Panc1 (cell line): ENCODE measurements at regions not wholly inside any gene's neighbourhood (a gene's known extent, or its start where the extent isn't known, plus 50 kb on each side); places are given as distances from the start of the nearest gene placed in this dataset.

Experiments used
- ATAC-seq: fragments of 200-7000 bp; cut with Tn5 transposase; 2 replicates; pipeline ENCODE4 v1.9.1; 2020; ENCODE audit warnings: mild to moderate bottlenecking, moderate library complexity
- BruUV-seq: library from RNA; stranded (reverse); fragments of 400-500 nt; replicated peaks from 2 replicates; lab custom pipeline; 2021; lab: Mats Ljungman, UMichigan
- CTCF ChIA-PET: fragments of 300-600 bp; sonication (Branson Sonifier 250); formaldehyde crosslinking; loops from one replicate; lab custom pipeline; 2022; ENCODE audit warnings: antibody characterized with exemption; lab: Charles Lee
- POLR2A ChIA-PET: fragments of 300-600 bp; sonication (Branson Sonifier 250); formaldehyde crosslinking; loops from one replicate; lab custom pipeline; 2022; ENCODE audit warnings: antibody characterized with exemption; lab: Charles Lee
- DNase-seq: peaks from one replicate; pipeline ENCODE4 v3.0.0-alpha.2; 2010; ENCODE audit warnings: low read depth, low spot score
- H3K27ac ChIP-seq: 2 replicates; pipeline ENCODE4 v1.5.1; 2011; ENCODE audit warnings: mild to moderate bottlenecking, low read length, inconsistent platforms
- H3K27me3 ChIP-seq: fragments of 200-500 bp; sonication (Bioruptor generic); 2 replicates; pipeline ENCODE4 v1.6.0; 2014; ENCODE audit warnings: low read length, inconsistent platforms; ENCODE audit not compliant: control insufficient read depth, insufficient read depth
- H3K36me3 ChIP-seq: fragments of 200-500 bp; sonication (Bioruptor generic); 2 replicates; pipeline ENCODE4 v1.5.1; 2014; ENCODE audit warnings: inconsistent platforms, mild to moderate bottlenecking, low read length, moderate library complexity; ENCODE audit not compliant: control insufficient read depth, insufficient read depth
- H3K4me1 ChIP-seq: 2 replicates; pipeline ENCODE4 v1.5.1; 2011; ENCODE audit warnings: inconsistent platforms, mild to moderate bottlenecking, low read length, moderate library complexity; ENCODE audit not compliant: control insufficient read depth, insufficient read depth
- H3K4me3 ChIP-seq, 2 experiments: 2 replicates each; pipeline ENCODE4 v1.5.1; 2011 to 2012; ENCODE audit warnings: low read depth in 2 of 2, low read length in 2 of 2, mild to moderate bottlenecking in 2 of 2, inconsistent platforms in 1 of 2, moderate library complexity in 1 of 2
- H3K9me3 ChIP-seq: fragments of 200-500 bp; sonication (Bioruptor generic); 2 replicates; pipeline ENCODE4 v1.5.1; 2014; ENCODE audit warnings: low read depth, mild to moderate bottlenecking, inconsistent platforms, low read length, moderate library complexity; ENCODE audit not compliant: control insufficient read depth, insufficient read depth
- POLR2AphosphoS5 ChIP-seq: IDR thresholded peaks from 2 replicates; pipeline ENCODE4 v1.6.1; 2012; ENCODE audit warnings: mild to moderate bottlenecking, low read depth, low read length, moderate library complexity
- SIN3A ChIP-seq: IDR thresholded peaks from 2 replicates; pipeline ENCODE4 v1.6.1; 2012; ENCODE audit warnings: low read depth, mild to moderate bottlenecking, low read length, moderate library complexity, borderline replicate concordance; ENCODE audit not compliant: insufficient read depth
- TCF7L2 ChIP-seq: IDR thresholded peaks from 2 replicates; pipeline ENCODE4 v1.6.1; 2011; ENCODE audit warnings: mild to moderate bottlenecking, low read depth, low read length, inconsistent platforms
- in situ Hi-C: cut with HindIII; loops from 2 replicates; pipeline ENCODE4 v1.10.0; 2016; ENCODE audit warnings: low sequenced_read_pairs, low pct_unique_long_range_greater_than_20kb
- intact Hi-C: fragments of 100-400 bp; cut with micrococcal nuclease; formaldehyde crosslinking; loops from one replicate; pipeline ENCODE4 v1.10.0; 2022; ENCODE audit not compliant: unreplicated experiment
- TF ChIP-seq, protein P1 (sequence below): fragments of 450-650 bp; IDR thresholded peaks from 2 replicates; pipeline ENCODE4 v1.5.1; 2017; ENCODE audit warnings: mild to moderate bottlenecking
- TF ChIP-seq, protein P2 (sequence below), 2 experiments: IDR thresholded peaks; 2 replicates each; pipeline ENCODE4 v1.6.1; 2011 to 2012; ENCODE audit warnings: low read depth in 2 of 2, control low read depth in 1 of 2, low read length in 1 of 2, mild to moderate bottlenecking in 1 of 2, moderate library complexity in 1 of 2; ENCODE audit not compliant: insufficient read depth in 1 of 2

DNA sequence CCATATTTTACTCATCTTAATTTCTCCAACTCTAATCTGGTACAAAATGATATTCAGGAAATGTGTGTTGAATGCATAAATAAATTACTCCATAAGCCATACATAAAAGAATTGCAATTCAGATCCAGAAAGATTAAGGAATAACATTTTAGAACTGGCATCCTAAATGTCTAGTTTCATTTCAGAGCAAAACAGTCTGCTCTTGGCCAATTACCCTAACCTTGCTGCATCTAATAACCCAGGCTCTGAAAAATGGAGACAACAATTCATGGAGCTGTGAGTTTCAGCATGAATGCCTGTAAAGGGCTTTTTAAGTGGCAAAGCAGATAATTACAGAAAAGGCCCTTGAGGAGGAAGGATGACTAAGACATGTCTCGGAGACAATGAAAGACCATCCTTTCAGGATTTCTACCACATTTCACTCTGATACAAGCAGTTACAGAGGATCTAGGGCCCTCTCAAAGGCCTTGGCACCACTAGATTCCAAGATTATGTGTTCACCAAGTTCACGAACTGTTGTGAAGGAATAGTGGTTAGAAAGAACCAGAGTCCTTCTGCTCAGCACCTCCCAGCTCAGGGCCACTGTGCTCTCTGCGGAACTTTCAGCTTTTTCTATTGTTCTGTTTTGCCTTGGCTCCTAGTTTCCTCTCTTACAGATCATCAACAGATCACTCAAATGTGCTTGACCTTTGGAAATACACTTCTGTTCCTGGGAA lies 157.6 kb upstream of the BLID start:
- intact Hi-C loops: no loop called here
- ATAC-seq (no peak), DNase-seq (no peak)
- H3K9me3 ChIP-seq: no peaks in the 10 kb centered on the region
- TF ChIP-seq POLR2AphosphoS5: no peak
- TF ChIP-seq, protein P1, sequence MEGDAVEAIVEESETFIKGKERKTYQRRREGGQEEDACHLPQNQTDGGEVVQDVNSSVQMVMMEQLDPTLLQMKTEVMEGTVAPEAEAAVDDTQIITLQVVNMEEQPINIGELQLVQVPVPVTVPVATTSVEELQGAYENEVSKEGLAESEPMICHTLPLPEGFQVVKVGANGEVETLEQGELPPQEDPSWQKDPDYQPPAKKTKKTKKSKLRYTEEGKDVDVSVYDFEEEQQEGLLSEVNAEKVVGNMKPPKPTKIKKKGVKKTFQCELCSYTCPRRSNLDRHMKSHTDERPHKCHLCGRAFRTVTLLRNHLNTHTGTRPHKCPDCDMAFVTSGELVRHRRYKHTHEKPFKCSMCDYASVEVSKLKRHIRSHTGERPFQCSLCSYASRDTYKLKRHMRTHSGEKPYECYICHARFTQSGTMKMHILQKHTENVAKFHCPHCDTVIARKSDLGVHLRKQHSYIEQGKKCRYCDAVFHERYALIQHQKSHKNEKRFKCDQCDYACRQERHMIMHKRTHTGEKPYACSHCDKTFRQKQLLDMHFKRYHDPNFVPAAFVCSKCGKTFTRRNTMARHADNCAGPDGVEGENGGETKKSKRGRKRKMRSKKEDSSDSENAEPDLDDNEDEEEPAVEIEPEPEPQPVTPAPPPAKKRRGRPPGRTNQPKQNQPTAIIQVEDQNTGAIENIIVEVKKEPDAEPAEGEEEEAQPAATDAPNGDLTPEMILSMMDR: no peak
- TF ChIP-seq TCF7L2: no peak
- TF ChIP-seq, protein P2, sequence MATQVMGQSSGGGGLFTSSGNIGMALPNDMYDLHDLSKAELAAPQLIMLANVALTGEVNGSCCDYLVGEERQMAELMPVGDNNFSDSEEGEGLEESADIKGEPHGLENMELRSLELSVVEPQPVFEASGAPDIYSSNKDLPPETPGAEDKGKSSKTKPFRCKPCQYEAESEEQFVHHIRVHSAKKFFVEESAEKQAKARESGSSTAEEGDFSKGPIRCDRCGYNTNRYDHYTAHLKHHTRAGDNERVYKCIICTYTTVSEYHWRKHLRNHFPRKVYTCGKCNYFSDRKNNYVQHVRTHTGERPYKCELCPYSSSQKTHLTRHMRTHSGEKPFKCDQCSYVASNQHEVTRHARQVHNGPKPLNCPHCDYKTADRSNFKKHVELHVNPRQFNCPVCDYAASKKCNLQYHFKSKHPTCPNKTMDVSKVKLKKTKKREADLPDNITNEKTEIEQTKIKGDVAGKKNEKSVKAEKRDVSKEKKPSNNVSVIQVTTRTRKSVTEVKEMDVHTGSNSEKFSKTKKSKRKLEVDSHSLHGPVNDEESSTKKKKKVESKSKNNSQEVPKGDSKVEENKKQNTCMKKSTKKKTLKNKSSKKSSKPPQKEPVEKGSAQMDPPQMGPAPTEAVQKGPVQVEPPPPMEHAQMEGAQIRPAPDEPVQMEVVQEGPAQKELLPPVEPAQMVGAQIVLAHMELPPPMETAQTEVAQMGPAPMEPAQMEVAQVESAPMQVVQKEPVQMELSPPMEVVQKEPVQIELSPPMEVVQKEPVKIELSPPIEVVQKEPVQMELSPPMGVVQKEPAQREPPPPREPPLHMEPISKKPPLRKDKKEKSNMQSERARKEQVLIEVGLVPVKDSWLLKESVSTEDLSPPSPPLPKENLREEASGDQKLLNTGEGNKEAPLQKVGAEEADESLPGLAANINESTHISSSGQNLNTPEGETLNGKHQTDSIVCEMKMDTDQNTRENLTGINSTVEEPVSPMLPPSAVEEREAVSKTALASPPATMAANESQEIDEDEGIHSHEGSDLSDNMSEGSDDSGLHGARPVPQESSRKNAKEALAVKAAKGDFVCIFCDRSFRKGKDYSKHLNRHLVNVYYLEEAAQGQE (IDR thresholded peaks at IDR 0.05; ENCODE audit: insufficient read depth in 1 of 2, low read depth in 2 of 2, low read length in 1 of 2): no peak
- no peak for TF ChIP-seq SIN3A
- POLR2A ChIA-PET: no interaction called here
- no peaks in the 10 kb centered on the region for H3K4me1 ChIP-seq
- CTCF ChIA-PET: no interaction called here
- in situ Hi-C loops: no loop called here
- no TSS peak for BruUV-seq
- H3K4me3 ChIP-seq: no peak overlapping the region
- H3K27ac ChIP-seq: no peak overlapping the region
- no peaks in the 10 kb centered on the region for H3K36me3 ChIP-seq
- peaks cover 8% of the 10 kb centered on the region; the same call in 1 of the 2 replicates for H3K27me3 ChIP-seq

DNA sequence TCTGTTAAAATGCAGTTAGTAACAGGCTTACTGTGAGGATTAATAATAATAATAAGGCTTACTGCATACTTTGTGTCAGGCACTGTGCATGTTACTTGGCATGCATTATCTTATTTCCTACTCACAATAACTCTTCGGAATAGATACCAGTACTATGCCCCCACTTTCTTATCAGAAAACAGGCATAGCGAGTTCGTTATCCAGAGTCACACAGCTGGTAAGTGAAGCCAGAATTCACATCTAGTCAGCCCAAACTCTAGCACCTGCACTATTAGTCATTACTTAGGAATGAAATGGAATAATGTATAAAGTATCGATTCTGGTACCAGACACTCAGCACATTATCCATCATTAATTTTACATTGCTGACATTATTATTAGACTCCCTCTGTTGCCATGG lies 155.7 kb upstream of the BLID start:
- TF ChIP-seq SIN3A: no peak
- TF ChIP-seq, protein P2 (IDR thresholded peaks at IDR 0.05; ENCODE audit: insufficient read depth in 1 of 2, low read depth in 2 of 2, low read length in 1 of 2): no peak
- no peak for TF ChIP-seq POLR2AphosphoS5
- TF ChIP-seq, protein P1: no peak
- no peak for TF ChIP-seq TCF7L2
- no peaks in the 10 kb centered on the region for H3K4me1 ChIP-seq
- H3K36me3 ChIP-seq: no peaks in the 10 kb centered on the region
- DNase-seq: no peak
- H3K4me3 ChIP-seq: no peak overlapping the region
- CTCF ChIA-PET: no interaction called here
- intact Hi-C loops: no loop called here
- POLR2A ChIA-PET: no interaction called here
- H3K27me3 ChIP-seq: peaks cover 11% of the 10 kb centered on the region; the same call in 1 of the 2 replicates
- BruUV-seq: no TSS peak
- no peaks in the 10 kb centered on the region for H3K9me3 ChIP-seq
- no peak overlapping the region for H3K27ac ChIP-seq
- ATAC-seq: no peak
- in situ Hi-C loops: no loop called here
